ENCODE measurements at regions not wholly inside any gene's neighbourhood (a gene's known extent, or its start where the extent isn't known, plus 50 kb on each side); places are given as distances from the start of the nearest gene placed in this dataset.

- TF ChIP-seq GABPA (IDR thresholded peaks at IDR 0.05; ENCODE audit: low read depth, low read length): no peak
- TF ChIP-seq GABPA (CRISPR knock-in tag; IDR thresholded peaks at IDR 0.05; ENCODE audit: low read depth): no peak
- TF ChIP-seq MBNL3 (CRISPR knock-in tag; conservative IDR thresholded peaks at IDR 0.05): no peak
These were observed 255.6 kb upstream of the C9orf72 start (continued) for GRCh38 chr9:27828908-27829307.

DNA sequence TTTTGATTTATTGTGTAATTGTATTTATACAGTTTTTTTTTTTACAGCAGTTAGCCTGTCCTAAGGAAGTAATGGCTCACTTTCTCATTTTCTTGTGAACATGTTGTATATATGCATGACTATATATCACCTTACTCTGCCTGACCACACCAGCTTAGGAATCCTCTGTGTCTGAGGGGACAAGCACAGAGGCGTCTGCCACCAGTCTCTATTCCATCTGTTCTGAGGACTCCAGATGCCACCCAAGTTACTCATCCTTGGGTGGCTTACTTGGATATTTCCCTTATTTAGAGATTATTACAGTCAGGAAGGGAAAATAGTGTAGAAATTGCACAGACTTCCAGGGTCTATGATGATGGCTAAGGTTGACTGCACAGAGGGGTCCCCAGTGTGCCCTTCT, 256.3 kb upstream of the C9orf72 start:
- CTCF ChIA-PET (ENCODE audit: low intra/inter-chr PET ratio, low total read pairs): no interaction called here
- no peak overlapping the region for H2AFZ ChIP-seq (ENCODE audit: low read length)
- in situ Hi-C loops (cut with HindIII; ENCODE audit: extremely low pct_ligation_motif_present, low pct_unique_long_range_greater_than_20kb): no loop called here

More for the DNA sequence above, 256.3 kb upstream of the C9orf72 start:
- FAIRE-seq (no peak), DNase-seq (ENCODE audit: low spot score) (no peak), ATAC-seq (no peak)
- H3K36me3 ChIP-seq (replicated peaks in 1 of 2; ENCODE audit: control insufficient read depth in 1 of 2, insufficient read depth in 2 of 2, low read length in 2 of 2): no peaks in the 10 kb centered on the region
- no peaks in the 10 kb centered on the region for H3K27me3 ChIP-seq (ENCODE audit: control insufficient read depth in 1 of 2, insufficient read depth in 2 of 2, low read length in 2 of 2)
- H3K27ac ChIP-seq (ENCODE audit: extremely low read length, insufficient read depth, low read length): no peak overlapping the region
- 0% methylated on average over 1 of the region's 1 CpG for WGBS (ENCODE audit: low lambda C conversion rate)
- BruUV-seq (replicated peaks): no TSS peak
- no peak overlapping the region for H3K9ac ChIP-seq (ENCODE audit: insufficient read depth, low read depth, low read length)
- no peaks in the 10 kb centered on the region for H3K4me1 ChIP-seq (ENCODE audit: insufficient read depth, low read length)
- POLR2A ChIA-PET: no interaction called here
- TF ChIP-seq ZNF616 (CRISPR knock-in tag; IDR thresholded peaks at IDR 0.05; ENCODE audit: low read depth) (no peak), XBP1 (CRISPR knock-in tag; IDR thresholded peaks at IDR 0.05) (no peak), RFX5 (IDR thresholded peaks at IDR 0.05; ENCODE audit: low read depth, low read length) (no peak), KDM6A (CRISPR knock-in tag; IDR thresholded peaks at IDR 0.05; ENCODE audit: low read depth) (no peak), RXRA (CRISPR knock-in tag; IDR thresholded peaks at IDR 0.05) (no peak), PITX1 (CRISPR knock-in tag; IDR thresholded peaks at IDR 0.05) (no peak), ZNF30 (CRISPR knock-in tag; IDR thresholded peaks at IDR 0.05) (no peak), SIN3A (IDR thresholded peaks at IDR 0.05; ENCODE audit: borderline replicate concordance, low read depth, low read length) (no peak), ZNF362 (CRISPR knock-in tag; IDR thresholded peaks at IDR 0.05; ENCODE audit: borderline replicate concordance) (no peak), CTCF (CRISPR knock-in tag; IDR thresholded peaks at IDR 0.05) (no peak), PAX8 (CRISPR knock-in tag; IDR thresholded peaks at IDR 0.05; ENCODE audit: borderline replicate concordance) (no peak), NFE2 (CRISPR knock-in tag; IDR thresholded peaks at IDR 0.05) (no peak), ZNF350 (CRISPR knock-in tag; IDR thresholded peaks at IDR 0.05; ENCODE audit: borderline replicate concordance, low read depth) (no peak), KLF15 (CRISPR knock-in tag; IDR thresholded peaks at IDR 0.05; ENCODE audit: borderline replicate concordance) (no peak)
- TF ChIP-seq, protein P1, sequence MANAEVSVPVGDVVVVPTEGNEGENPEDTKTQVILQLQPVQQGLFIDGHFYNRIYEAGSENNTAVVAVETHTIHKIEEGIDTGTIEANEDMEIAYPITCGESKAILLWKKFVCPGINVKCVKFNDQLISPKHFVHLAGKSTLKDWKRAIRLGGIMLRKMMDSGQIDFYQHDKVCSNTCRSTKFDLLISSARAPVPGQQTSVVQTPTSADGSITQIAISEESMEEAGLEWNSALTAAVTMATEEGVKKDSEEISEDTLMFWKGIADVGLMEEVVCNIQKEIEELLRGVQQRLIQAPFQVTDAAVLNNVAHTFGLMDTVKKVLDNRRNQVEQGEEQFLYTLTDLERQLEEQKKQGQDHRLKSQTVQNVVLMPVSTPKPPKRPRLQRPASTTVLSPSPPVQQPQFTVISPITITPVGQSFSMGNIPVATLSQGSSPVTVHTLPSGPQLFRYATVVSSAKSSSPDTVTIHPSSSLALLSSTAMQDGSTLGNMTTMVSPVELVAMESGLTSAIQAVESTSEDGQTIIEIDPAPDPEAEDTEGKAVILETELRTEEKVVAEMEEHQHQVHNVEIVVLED (CRISPR knock-in tag; IDR thresholded peaks at IDR 0.05; ENCODE audit: borderline replicate concordance): no peak
- TF ChIP-seq, protein P2, sequence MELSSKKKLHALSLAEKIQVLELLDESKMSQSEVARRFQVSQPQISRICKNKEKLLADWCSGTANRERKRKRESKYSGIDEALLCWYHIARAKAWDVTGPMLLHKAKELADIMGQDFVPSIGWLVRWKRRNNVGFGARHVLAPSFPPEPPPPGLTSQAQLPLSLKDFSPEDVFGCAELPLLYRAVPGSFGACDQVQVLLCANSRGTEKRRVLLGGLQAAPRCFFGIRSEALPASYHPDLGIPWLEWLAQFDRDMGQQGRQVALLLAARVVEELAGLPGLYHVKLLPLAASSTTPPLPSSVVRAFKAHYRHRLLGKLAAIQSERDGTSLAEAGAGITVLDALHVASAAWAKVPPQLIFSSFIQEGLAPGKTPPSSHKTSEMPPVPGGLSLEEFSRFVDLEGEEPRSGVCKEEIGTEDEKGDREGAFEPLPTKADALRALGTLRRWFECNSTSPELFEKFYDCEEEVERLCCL (CRISPR knock-in tag; IDR thresholded peaks at IDR 0.05; ENCODE audit: borderline replicate concordance): no peak
- H4K20me1 ChIP-seq (ENCODE audit: insufficient read depth, low read length): no peaks in the 10 kb centered on the region
- no peaks in the 10 kb centered on the region for H3K79me2 ChIP-seq (ENCODE audit: insufficient read depth, low read length)
- H3K4me2 ChIP-seq (ENCODE audit: low read depth, low read length): no peak overlapping the region
- no peaks in the 10 kb centered on the region for H3K9me3 ChIP-seq (ENCODE audit: low read length)
- H3K4me3 ChIP-seq (replicated peaks in 1 of 3; ENCODE audit: insufficient read depth in 1 of 3, low read depth in 2 of 3, low read length in 3 of 3): no peak overlapping the region
- intact Hi-C loops (cut with micrococcal nuclease; ENCODE audit: unreplicated experiment): no loop called here
